ENCODE measurements at regions not wholly inside any gene's neighbourhood (a gene's known extent, or its start where the extent isn't known, plus 50 kb on each side); places are given as distances from the start of the nearest gene placed in this dataset.
"Not testable (repeated sequence)": the region's sequence is repeated elsewhere in the genome, so short reads cannot be mapped to it uniquely, and the experiment has no call there.

- no peak for DNase-seq (ENCODE audit: low read depth)
These were observed 71.7 kb upstream of the PELI2 start for GRCh38 chr14:56046546-56046945.

GRCh38 chr14:56046996-56047395 is 71.2 kb upstream of the PELI2 start:
- DNase-seq (ENCODE audit: low read depth): no peak

- DNase-seq (ENCODE audit: low read depth): no peak
These were observed 68.7 kb upstream of the PELI2 start for GRCh38 chr14:56049536-56049935.

GRCh38 chr14:56055511-56055910 is 62.7 kb upstream of the PELI2 start:
- DNase-seq (ENCODE audit: low read depth): no peak

GRCh38 chr14:56056031-56056430 is 62.2 kb upstream of the PELI2 start:
- DNase-seq (ENCODE audit: low read depth): no peak

GRCh38 chr14:56057071-56057741 is 61.0 kb upstream of the PELI2 start:
- no peak for DNase-seq (ENCODE audit: low read depth)

GRCh38 chr14:56057767-56058166 is 60.4 kb upstream of the PELI2 start:
- no peak for DNase-seq (ENCODE audit: low read depth)

- DNase-seq (ENCODE audit: low read depth): no peak
These were observed 59.2 kb upstream of the PELI2 start for GRCh38 chr14:56059054-56059453.

GRCh38 chr14:56061051-56061450 is 57.2 kb upstream of the PELI2 start:
- DNase-seq (ENCODE audit: low read depth): no peak

GRCh38 chr14:56063131-56063530 is 55.1 kb upstream of the PELI2 start:
- DNase-seq (ENCODE audit: low read depth): no peak

- no peak for DNase-seq (ENCODE audit: low read depth)
These were observed 53.7 kb upstream of the PELI2 start for GRCh38 chr14:56064513-56064912.

- DNase-seq (ENCODE audit: low read depth): not testable (repeated sequence)
These were observed 53.0 kb upstream of the PELI2 start for GRCh38 chr14:56065199-56065598.

GRCh38 chr14:56065621-56066290 is 52.5 kb upstream of the PELI2 start:
- no peak for DNase-seq (ENCODE audit: low read depth)

Data from stimulated activated CD8-positive, alpha-beta memory T cell treated with anti-CD3 and anti-CD28 coated beads, Interleukin-15, amount 100 ng/mL, for 1 hour (primary cell).